NCI-H748 (cell line): ENCODE measurements at regions not wholly inside any gene's neighbourhood (a gene's known extent, or its start where the extent isn't known, plus 50 kb on each side); places are given as distances from the start of the nearest gene placed in this dataset.

Experiments
- DNase-seq: peaks from one replicate; lab custom pipeline; 2025; ENCODE audit not compliant: unreplicated experiment; lab: John Stamatoyannopoulos, UW

DNA sequence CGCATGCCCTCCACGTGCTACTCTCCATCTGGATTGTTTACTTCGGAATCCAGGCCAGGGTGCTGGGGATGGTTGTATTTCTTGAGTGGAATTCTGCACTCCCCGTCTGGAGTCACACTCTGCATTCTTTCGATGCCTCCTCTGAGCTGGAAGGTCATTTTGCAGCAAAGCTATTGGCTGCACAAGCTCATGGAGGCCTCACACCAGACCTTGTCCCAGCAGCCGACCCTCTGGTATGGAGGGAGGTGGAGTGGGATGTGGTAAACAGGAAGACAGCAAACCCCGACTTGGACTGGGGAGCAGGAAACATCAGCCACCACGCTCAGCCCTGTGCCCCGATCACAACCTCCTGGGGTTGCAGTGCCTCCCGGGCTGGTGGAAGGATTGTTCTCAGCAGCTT is 225.3 kb upstream of the LNX1 start:
- DNase-seq: no peak

DNA sequence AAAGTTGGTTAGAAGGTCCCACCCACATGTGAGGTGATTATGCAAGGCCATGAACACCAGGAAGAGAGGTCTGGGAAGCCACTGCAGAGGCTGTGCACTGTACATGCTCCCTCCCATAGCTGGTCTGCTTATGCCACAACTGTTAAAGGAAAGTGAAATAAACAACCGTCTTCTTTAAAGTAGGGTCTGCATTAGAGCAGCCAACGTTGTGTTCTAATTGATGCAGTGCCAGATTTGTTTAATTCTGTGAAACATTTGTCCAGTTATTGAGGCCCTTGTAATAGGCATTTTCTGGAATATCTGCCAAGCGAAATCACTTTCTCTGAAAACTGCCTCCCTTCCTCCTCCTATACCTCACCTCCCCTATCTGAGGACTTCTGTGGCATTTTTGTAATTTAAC is 224.0 kb upstream of the LNX1 start:
- no peak for DNase-seq

DNA sequence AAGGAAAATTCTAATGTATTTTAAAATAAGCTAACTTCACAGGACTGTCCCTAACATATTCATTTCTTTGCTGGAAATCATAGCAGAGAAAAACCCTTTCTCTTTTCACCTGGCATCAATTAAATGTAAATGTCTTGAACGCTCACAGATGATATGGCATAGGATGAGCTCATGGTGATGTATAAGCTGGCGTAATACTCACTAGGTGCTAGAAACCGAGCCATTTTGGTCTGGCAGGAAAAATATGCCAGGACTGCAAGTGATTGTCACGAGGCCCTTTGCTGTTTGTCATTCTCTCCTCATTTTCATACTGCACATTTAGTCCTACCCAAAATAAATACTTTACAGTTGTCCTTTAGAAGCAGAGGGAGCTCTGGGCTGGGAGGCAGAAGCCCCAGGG is 222.7 kb upstream of the LNX1 start:
- DNase-seq: no peak

GRCh38 chr4:53810643-53811042 is 219.4 kb upstream of the LNX1 start:
- no peak for DNase-seq

- no peak for DNase-seq
Measured at GRCh38 chr4:53809816-53810215, 218.5 kb upstream of the LNX1 start.

- DNase-seq: no peak
Measured at GRCh38 chr4:53805291-53805690, 214.0 kb upstream of the LNX1 start.

DNA sequence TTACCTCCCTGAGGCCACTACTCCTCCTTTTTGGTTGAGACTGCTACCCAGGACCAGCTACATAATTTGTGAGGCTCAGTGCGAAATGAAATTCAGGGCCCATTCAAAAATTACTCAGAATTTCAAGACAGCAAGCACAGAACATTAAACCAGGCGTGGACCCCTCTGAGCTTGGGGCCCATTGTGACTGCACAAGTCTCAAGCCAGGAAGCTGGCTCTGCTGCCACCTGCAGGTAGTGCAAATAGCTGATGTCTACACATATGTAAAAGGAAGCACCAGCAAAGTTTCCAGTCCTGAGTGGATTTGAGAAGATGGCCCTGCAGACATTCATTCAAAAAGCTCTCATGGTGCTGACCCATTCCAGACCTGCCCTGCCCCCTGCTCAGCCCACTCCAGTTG is 213.4 kb upstream of the LNX1 start:
- DNase-seq: peak; percentile 83

- DNase-seq: no peak
Measured at GRCh38 chr4:53802500-53802899, 211.2 kb upstream of the LNX1 start.

DNA sequence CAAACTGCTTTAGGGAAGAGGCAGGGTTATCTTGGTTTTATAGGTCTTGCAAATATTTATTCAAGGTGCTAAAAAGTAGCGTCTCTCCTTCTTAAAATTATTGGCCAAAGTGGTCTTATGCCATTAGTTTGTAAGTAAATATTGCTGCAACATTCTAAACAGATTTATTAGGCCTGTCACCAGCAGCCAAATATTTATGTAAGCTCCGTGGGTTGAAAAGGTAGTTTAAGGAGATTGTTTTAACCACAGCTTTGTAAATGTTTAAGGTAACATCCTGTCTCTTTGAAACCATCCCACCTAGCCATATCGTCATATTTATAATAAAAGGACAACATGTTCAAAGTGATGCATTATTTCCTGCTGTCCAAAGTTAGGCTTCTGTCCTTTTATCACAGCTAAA is 210.1 kb upstream of the LNX1 start:
- DNase-seq: no peak

GRCh38 chr4:53800741-53801140 is 209.5 kb upstream of the LNX1 start:
- no peak for DNase-seq

DNA sequence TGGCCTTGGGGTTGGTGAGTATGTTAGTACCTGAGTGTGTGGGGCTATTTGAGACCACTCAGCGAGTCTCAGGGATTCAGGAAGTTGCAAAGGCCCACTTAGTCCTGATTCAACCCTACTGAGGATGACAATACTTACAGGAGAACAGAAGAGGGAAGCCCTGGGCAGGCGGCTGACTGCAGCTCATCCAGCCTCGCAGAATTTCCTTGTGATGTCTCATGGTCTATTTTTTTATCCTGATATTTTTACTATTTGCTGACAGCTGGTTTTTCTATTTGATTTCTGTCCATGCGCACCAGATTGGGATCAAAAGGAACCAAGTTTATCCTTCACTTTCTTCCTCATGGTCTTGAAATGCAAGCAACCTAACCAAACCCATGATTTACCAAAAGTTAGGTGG is 201.8 kb upstream of the LNX1 start:
- no peak for DNase-seq

- DNase-seq: no peak
Measured at GRCh38 chr4:53790286-53790685, 199.0 kb upstream of the LNX1 start.

GRCh38 chr4:53788621-53789020 is 197.3 kb upstream of the LNX1 start:
- DNase-seq: no peak

GRCh38 chr4:53788011-53788410 is 196.7 kb upstream of the LNX1 start:
- DNase-seq: peak; percentile 55

DNA sequence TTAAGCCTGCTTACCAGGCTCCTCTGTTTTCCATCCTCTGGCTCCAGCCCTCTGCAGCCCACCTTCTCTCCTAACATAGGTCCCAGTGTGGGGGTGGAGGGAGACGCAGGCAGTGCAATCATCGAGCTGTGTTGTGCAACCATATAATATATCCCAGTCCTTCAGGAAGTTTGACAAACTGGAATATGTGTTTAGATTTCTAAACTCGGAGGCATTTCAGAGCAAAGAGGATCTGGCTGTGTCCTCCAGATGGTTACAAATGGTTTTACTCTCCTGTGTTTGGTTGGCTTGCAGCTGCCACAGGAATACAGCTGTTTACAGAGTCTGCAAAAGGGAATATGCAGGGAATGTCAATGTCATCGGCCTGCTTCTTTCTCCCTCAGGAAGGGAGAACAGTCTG is 195.3 kb upstream of the LNX1 start:
- no peak for DNase-seq

GRCh38 chr4:53785996-53786395 is 194.7 kb upstream of the LNX1 start:
- DNase-seq: no peak

GRCh38 chr4:53784112-53784511 is 192.8 kb upstream of the LNX1 start:
- DNase-seq: no peak

DNA sequence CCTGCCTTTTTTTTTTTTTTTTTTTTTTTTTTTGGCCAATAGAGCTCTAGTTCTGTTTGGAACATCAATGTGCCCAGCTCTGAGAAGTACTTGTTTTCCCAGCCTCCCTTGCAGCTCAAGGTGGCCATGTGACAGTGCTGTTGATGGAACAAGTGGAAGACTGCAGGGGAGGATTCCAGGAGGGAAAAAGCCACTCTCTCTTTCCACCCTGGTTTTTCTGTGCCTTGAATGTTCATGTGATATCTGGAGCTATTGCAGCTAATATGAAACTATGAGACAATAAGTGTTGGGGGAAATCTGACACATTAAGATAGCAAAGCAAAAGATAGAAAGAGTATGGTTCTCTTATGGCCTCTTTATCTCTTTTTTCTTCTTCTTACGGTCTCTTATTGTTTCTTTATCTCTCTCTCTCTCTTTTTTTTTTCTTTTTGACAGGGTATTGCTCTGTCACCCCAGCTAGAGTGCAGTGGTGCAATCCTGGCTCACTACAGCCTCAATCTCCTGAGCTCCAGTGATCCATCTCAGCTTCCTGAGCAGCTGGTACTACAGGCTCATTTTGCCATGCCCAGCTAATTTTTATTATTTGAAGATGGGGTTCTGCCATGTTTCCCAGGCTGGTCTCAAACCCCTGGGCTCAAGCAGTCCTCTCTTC is 192.0 kb upstream of the LNX1 start:
- no peak for DNase-seq

GRCh38 chr4:53782458-53782845 is 191.2 kb upstream of the LNX1 start:
- DNase-seq: no peak

GRCh38 chr4:53781629-53782457 is 190.6 kb upstream of the LNX1 start:
- DNase-seq: peak; percentile 75

- DNase-seq: no peak
Measured at GRCh38 chr4:53780736-53781400, 189.6 kb upstream of the LNX1 start.

GRCh38 chr4:53779025-53779424 is 187.7 kb upstream of the LNX1 start:
- DNase-seq: no peak
